ENCODE measurements at regions not wholly inside any gene's neighbourhood (a gene's known extent, or its start where the extent isn't known, plus 50 kb on each side); places are given as distances from the start of the nearest gene placed in this dataset.

DNA sequence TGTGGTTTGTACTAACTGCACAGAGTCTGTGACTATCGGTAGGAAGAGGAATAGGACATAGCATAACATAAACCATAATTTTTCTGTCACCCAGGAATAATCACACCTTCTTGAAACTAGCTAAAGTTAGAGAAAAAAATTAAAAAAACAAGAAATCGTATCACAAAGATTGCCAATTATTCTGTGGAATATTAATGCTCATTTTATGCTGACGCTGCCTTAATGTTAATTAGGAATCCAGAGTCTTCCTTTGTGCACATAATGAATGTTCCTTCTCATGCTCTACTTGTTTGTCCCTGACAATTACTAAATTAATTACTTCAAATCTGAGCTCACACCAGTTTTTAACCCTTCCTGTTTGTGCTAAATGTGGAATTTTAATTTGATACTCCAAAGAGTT, 772.7 kb upstream of the EPHA5 start:
- H3K27me3 ChIP-seq: no peaks in the 10 kb centered on the region
- TF ChIP-seq, protein P1, sequence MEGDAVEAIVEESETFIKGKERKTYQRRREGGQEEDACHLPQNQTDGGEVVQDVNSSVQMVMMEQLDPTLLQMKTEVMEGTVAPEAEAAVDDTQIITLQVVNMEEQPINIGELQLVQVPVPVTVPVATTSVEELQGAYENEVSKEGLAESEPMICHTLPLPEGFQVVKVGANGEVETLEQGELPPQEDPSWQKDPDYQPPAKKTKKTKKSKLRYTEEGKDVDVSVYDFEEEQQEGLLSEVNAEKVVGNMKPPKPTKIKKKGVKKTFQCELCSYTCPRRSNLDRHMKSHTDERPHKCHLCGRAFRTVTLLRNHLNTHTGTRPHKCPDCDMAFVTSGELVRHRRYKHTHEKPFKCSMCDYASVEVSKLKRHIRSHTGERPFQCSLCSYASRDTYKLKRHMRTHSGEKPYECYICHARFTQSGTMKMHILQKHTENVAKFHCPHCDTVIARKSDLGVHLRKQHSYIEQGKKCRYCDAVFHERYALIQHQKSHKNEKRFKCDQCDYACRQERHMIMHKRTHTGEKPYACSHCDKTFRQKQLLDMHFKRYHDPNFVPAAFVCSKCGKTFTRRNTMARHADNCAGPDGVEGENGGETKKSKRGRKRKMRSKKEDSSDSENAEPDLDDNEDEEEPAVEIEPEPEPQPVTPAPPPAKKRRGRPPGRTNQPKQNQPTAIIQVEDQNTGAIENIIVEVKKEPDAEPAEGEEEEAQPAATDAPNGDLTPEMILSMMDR (IDR thresholded peaks at IDR 0.05): no peak
- no peaks in the 10 kb centered on the region for H3K36me3 ChIP-seq
- H3K4me3 ChIP-seq: no peak overlapping the region
- ATAC-seq: no peak
- no peak overlapping the region for H3K27ac ChIP-seq
- intact Hi-C loops (cut with DNase I): no loop called here
- H3K4me1 ChIP-seq: no peaks in the 10 kb centered on the region
- 78 to 88% methylated on average over 3 of the region's 3 CpGs for WGBS, 2 donors
- no peak for DNase-seq
- H3K9me3 ChIP-seq: peaks cover 0 to 2% (median 0%) of the 10 kb centered on the region in 11 donors

DNA sequence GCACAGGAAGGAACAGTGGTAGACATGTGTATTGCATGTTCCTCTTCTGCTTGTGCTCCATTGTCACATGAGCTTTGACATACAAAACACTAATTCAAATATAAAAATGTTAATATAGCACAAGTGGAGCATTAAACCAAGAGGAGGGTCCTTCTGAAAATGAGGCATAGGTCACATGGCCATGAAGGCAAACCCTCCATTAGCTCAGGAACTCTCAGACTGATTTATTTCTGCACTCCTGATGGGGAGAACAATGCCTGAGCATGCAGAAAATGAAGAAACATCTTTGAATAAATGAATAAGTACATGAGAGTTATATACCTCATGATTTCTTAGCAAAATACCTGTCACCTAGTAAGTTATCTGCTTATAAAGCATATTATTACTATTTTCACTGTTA, 769.2 kb upstream of the EPHA5 start:
- H3K36me3 ChIP-seq: no peaks in the 10 kb centered on the region
- peaks cover 0 to 20% (median 0%) of the 10 kb centered on the region in 11 donors for H3K9me3 ChIP-seq
- TF ChIP-seq, protein P1 (IDR thresholded peaks at IDR 0.05): no peak
- no peaks in the 10 kb centered on the region for H3K4me1 ChIP-seq
- DNase-seq (no peak), ATAC-seq (no peak)
- no peak overlapping the region for H3K27ac ChIP-seq
- no peaks in the 10 kb centered on the region for H3K27me3 ChIP-seq
- intact Hi-C loops (cut with DNase I): no loop called here
- H3K4me3 ChIP-seq: no peak overlapping the region

DNA sequence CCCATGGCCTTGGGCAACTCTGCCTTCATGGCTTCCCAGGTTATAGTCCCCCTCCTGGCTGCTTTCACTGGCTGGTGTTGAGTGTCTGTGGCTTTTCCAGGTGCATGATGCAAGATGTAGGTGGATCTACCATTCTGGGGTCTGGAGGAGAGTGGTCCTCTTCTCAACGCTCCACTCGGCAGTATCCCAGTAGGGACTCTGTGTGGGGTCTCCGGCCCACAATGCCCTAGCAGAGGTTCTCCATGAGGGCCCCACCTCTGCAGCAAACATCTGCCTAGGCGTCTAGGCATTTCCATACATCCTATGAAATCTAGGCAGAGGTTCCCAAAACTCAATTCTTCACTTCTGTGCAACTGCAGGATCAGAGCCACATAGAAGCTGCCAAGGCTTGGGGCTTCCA, 763.4 kb upstream of the EPHA5 start:
- DNase-seq: no peak
- H3K27me3 ChIP-seq: no peaks in the 10 kb centered on the region
- TF ChIP-seq, protein P1 (IDR thresholded peaks at IDR 0.05): no peak
- no peak overlapping the region for H3K27ac ChIP-seq
- H3K36me3 ChIP-seq: no peaks in the 10 kb centered on the region
- 69 to 83% methylated on average over 4 of the region's 4 CpGs for WGBS, 2 donors
- no peak overlapping the region for H3K4me3 ChIP-seq
- intact Hi-C loops (cut with DNase I): no loop called here
- no peak for ATAC-seq
- H3K4me1 ChIP-seq: no peaks in the 10 kb centered on the region
- peaks cover 0 to 22% (median 0%) of the 10 kb centered on the region in 11 donors for H3K9me3 ChIP-seq

DNA sequence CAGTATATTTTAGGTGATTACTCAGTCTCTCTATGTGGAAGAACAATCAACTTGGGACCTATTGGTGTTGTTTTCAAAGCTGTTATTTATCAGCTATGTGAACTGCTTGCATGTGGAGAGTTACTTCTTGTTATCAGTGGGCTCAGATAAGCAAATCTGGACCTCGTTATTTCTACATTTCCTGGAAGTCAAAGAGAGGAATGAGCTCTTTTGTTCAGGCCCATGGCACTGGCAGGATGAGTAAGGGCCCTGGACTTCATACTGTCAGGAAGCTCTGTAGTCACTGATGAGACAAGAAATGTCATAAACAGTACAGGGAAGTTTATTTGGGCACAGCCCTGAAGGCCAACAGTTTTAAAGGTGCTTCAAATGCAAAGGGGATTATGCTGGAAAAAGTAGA, 760.6 kb upstream of the EPHA5 start:
- H3K9me3 ChIP-seq: peaks cover 0 to 29% (median 10%) of the 10 kb centered on the region in 11 donors
- intact Hi-C loops (cut with DNase I): no loop called here
- no peak overlapping the region for H3K27ac ChIP-seq
- TF ChIP-seq, protein P1 (IDR thresholded peaks at IDR 0.05): no peak
- DNase-seq (no peak), ATAC-seq (no peak)
- no peaks in the 10 kb centered on the region for H3K4me1 ChIP-seq
- 2 to 3% methylated on average over 1 of the region's 1 CpG for WGBS, 2 donors
- no peak overlapping the region for H3K4me3 ChIP-seq
- H3K27me3 ChIP-seq: no peaks in the 10 kb centered on the region
- H3K36me3 ChIP-seq: no peaks in the 10 kb centered on the region

DNA sequence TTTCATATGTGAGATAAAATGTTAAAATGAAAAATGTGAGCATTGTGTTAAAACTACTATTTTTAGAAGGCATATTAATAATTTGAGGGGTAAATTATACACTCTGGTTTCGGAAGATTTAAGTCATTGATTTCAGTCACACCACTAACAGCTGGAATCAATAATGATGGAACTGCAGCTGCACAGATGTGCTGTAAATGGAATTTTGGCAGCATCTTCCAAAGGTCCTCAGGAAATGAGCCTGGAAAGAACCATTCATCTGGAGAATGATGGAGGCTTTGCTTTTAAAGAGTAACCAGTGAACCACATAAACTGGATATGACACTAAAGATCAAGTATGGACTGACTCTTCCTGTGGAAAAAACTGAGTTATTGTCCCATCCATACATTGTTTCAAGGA, 759.0 kb upstream of the EPHA5 start:
- no peak overlapping the region for H3K4me3 ChIP-seq
- H3K9me3 ChIP-seq: peaks cover 0 to 29% (median 11%) of the 10 kb centered on the region in 11 donors
- no peaks in the 10 kb centered on the region for H3K4me1 ChIP-seq
- no peak overlapping the region for H3K27ac ChIP-seq
- H3K27me3 ChIP-seq: no peaks in the 10 kb centered on the region
- H3K36me3 ChIP-seq: no peaks in the 10 kb centered on the region
- 57 to 61% methylated on average over 1 of the region's 1 CpG for WGBS, 2 donors
- TF ChIP-seq, protein P1 (IDR thresholded peaks at IDR 0.05): no peak
- DNase-seq (no peak), ATAC-seq (no peak)
- intact Hi-C loops (cut with DNase I): no loop called here

Data from heart right ventricle (tissue), 16 donors.